NOMO-1 (cell line): ENCODE measurements at regions not wholly inside any gene's neighbourhood (a gene's known extent, or its start where the extent isn't known, plus 50 kb on each side); places are given as distances from the start of the nearest gene placed in this dataset.

Experiments used
- DNase-seq, 2 experiments: peaks; one replicate each; lab custom pipeline; 2025; ENCODE audit not compliant: unreplicated experiment in 2 of 2; lab: John Stamatoyannopoulos, UW

- no peak for DNase-seq
Measured at GRCh38 chr5:146940295-146940694, 61.7 kb upstream of the PPP2R2B start.

GRCh38 chr5:146944019-146944418 is 65.5 kb upstream of the PPP2R2B start:
- DNase-seq, result no peak

- DNase-seq, result no peak
Measured at GRCh38 chr5:146944764-146945616, 66.4 kb upstream of the PPP2R2B start.

GRCh38 chr5:146945617-146946084 is 67.1 kb upstream of the PPP2R2B start:
- DNase-seq, result no peak

GRCh38 chr5:146947181-146947941 is 68.8 kb upstream of the PPP2R2B start:
- DNase-seq, result peak in 1 of 2 experiments; percentile 14

GRCh38 chr5:146948666-146949065 is 70.1 kb upstream of the PPP2R2B start:
- DNase-seq, result no peak

- DNase-seq, result no peak
Measured at GRCh38 chr5:146952168-146952567, 73.6 kb upstream of the PPP2R2B start.

GRCh38 chr5:146956217-146956616 is 77.7 kb upstream of the PPP2R2B start:
- DNase-seq, result no peak

- no peak for DNase-seq
Measured at GRCh38 chr5:146959360-146959759, 80.8 kb upstream of the PPP2R2B start.

GRCh38 chr5:146962801-146963355 is 84.3 kb upstream of the PPP2R2B start:
- DNase-seq, result peak in 1 of 2 experiments; percentile 20

- DNase-seq, result peak in 1 of 2 experiments; percentile 70
Measured at GRCh38 chr5:146965761-146966659, 87.5 kb upstream of the PPP2R2B start.

- no peak for DNase-seq
Measured at GRCh38 chr5:146967646-146968045, 89.1 kb upstream of the PPP2R2B start.

- no peak for DNase-seq
Measured at GRCh38 chr5:146971401-146971800, 92.8 kb upstream of the PPP2R2B start.

- no peak for DNase-seq
Measured at GRCh38 chr5:146986469-146986868, 107.9 kb upstream of the PPP2R2B start.

GRCh38 chr5:146993876-146994530 is 115.4 kb upstream of the PPP2R2B start:
- DNase-seq, result no peak

GRCh38 chr5:146995878-146996277 is 117.3 kb upstream of the PPP2R2B start:
- DNase-seq, result no peak

- DNase-seq, result no peak
Measured at GRCh38 chr5:147015405-147015804, 136.8 kb upstream of the PPP2R2B start.

- no peak for DNase-seq
Measured at GRCh38 chr5:147017191-147017590, 138.6 kb upstream of the PPP2R2B start.

GRCh38 chr5:147017621-147018020 is 139.1 kb upstream of the PPP2R2B start:
- DNase-seq, result no peak

- DNase-seq, result no peak
Measured at GRCh38 chr5:147018812-147019211, 140.3 kb upstream of the PPP2R2B start.
